BLaER1 treated with 17β-estradiol and CSF1 and Interleukin-3, amounts not matched to agents 10 nM and 100 nM (cell line): ENCODE measurements at regions not wholly inside any gene's neighbourhood (a gene's known extent, or its start where the extent isn't known, plus 50 kb on each side); places are given as distances from the start of the nearest gene placed in this dataset.

Experiments
- H3K27ac ChIP-seq, 11 experiments: shearing (Covaris generic); formaldehyde crosslinking; 2 replicates each; pipeline ENCODE4 v1.8.1; 2022
- H3K27me3 ChIP-seq, 11 experiments: shearing (Covaris generic); formaldehyde crosslinking; 2 replicates each; pipeline ENCODE4 v1.8.1; 2022
- H3K36me3 ChIP-seq, 11 experiments: shearing (Covaris generic); formaldehyde crosslinking; 2 replicates each; pipeline ENCODE4 v1.8.1; 2022
- H3K4me1 ChIP-seq, 10 experiments: shearing (Covaris generic); formaldehyde crosslinking; 2 replicates each; pipeline ENCODE4 v1.8.1; 2022
- H3K4me2 ChIP-seq, 11 experiments: shearing (Covaris generic); formaldehyde crosslinking; 2 replicates each; pipeline ENCODE4 v1.8.1; 2022
- H3K4me3 ChIP-seq, 10 experiments: shearing (Covaris generic); formaldehyde crosslinking; 2 replicates each; pipeline ENCODE4 v1.8.1; 2022
- H3K9ac ChIP-seq, 11 experiments: shearing (Covaris generic); formaldehyde crosslinking; 2 replicates each; pipeline ENCODE4 v1.8.1; 2022
- H3K9me3 ChIP-seq, 11 experiments: shearing (Covaris generic); formaldehyde crosslinking; replicated peaks in 1 of 11; 2 replicates each; pipeline ENCODE4 v1.8.1; 2022
- H4K20me1 ChIP-seq, 11 experiments: shearing (Covaris generic); formaldehyde crosslinking; 2 replicates each; pipeline ENCODE4 v1.8.1; 2022
- Cebpa-rat ChIP-seq, 11 experiments: shearing (Covaris generic); IDR thresholded peaks; 2 replicates each; pipeline ENCODE4 v1.8.1; 2022

GRCh38 chr5:147143215-147143614 is 91.6 kb upstream of the STK32A start:
- H3K27me3 ChIP-seq, result no peaks in the 10 kb centered on the region
- H3K36me3 ChIP-seq, result no peaks in the 10 kb centered on the region
- H4K20me1 ChIP-seq, result no peaks in the 10 kb centered on the region
- H3K4me3 ChIP-seq, result no peak overlapping the region
- H3K9me3 ChIP-seq, result peaks cover 18 to 27% (median 22%) of the 10 kb centered on the region in 11 experiments
- H3K27ac ChIP-seq, result no peak overlapping the region
- no peaks in the 10 kb centered on the region for H3K4me1 ChIP-seq
- no peak overlapping the region for H3K4me2 ChIP-seq
- H3K9ac ChIP-seq, result no peak overlapping the region
- TF ChIP-seq Cebpa-rat (IDR thresholded peaks at IDR 0.05), result no peak

GRCh38 chr5:147145328-147145727 is 89.5 kb upstream of the STK32A start:
- Histone ChIP-seq H3K4me2 (no peak overlapping the region), H3K27ac (no peak overlapping the region), H4K20me1 (no peaks in the 10 kb centered on the region), H3K9ac (no peak overlapping the region), H3K4me1 (no peaks in the 10 kb centered on the region), H3K27me3 (no peaks in the 10 kb centered on the region), H3K4me3 (no peak overlapping the region), H3K36me3 (no peaks in the 10 kb centered on the region), H3K9me3 (peaks cover 0 to 6% (median 2%) of the 10 kb centered on the region in 11 experiments; a peak in 9 of 22 replicates)
- no peak for TF ChIP-seq Cebpa-rat (IDR thresholded peaks at IDR 0.05)

- TF ChIP-seq Cebpa-rat (IDR thresholded peaks at IDR 0.05), result no peak
- no peaks in the 10 kb centered on the region for H3K36me3 ChIP-seq
- no peaks in the 10 kb centered on the region for H4K20me1 ChIP-seq
- no peak overlapping the region for H3K27ac ChIP-seq
- H3K4me2 ChIP-seq, result no peak overlapping the region
- no peak overlapping the region for H3K4me3 ChIP-seq
- H3K9me3 ChIP-seq, result no peaks in the 10 kb centered on the region
- H3K27me3 ChIP-seq, result no peaks in the 10 kb centered on the region
- H3K4me1 ChIP-seq, result no peaks in the 10 kb centered on the region
- no peak overlapping the region for H3K9ac ChIP-seq
Measured at GRCh38 chr5:147148715-147149114, 86.1 kb upstream of the STK32A start.

GRCh38 chr5:147152086-147152485 is 82.7 kb upstream of the STK32A start:
- no peak overlapping the region for H3K27ac ChIP-seq
- H3K4me2 ChIP-seq, result no peak overlapping the region
- H3K9me3 ChIP-seq, result no peaks in the 10 kb centered on the region
- H3K4me1 ChIP-seq, result no peaks in the 10 kb centered on the region
- no peak for TF ChIP-seq Cebpa-rat (IDR thresholded peaks at IDR 0.05)
- H4K20me1 ChIP-seq, result no peaks in the 10 kb centered on the region
- H3K4me3 ChIP-seq, result no peak overlapping the region
- H3K36me3 ChIP-seq, result no peaks in the 10 kb centered on the region
- H3K9ac ChIP-seq, result no peak overlapping the region
- H3K27me3 ChIP-seq, result no peaks in the 10 kb centered on the region

- Histone ChIP-seq H3K4me2 (no peak overlapping the region), H3K27me3 (no peaks in the 10 kb centered on the region), H3K27ac (no peak overlapping the region)
Measured at GRCh38 chr5:147154809-147155208, 80.0 kb upstream of the STK32A start.

GRCh38 chr5:147156012-147156411 is 78.8 kb upstream of the STK32A start:
- Histone ChIP-seq H3K4me1 (peaks cover 0 to 6% (median 0%) of the 10 kb centered on the region in 10 experiments; a peak in 4 of 20 replicates), H3K27me3 (no peaks in the 10 kb centered on the region), H3K4me2 (no peak overlapping the region), H3K9me3 (no peaks in the 10 kb centered on the region), H3K9ac (no peak overlapping the region), H3K36me3 (no peaks in the 10 kb centered on the region), H3K27ac (no peak overlapping the region), H4K20me1 (no peaks in the 10 kb centered on the region), H3K4me3 (no peak overlapping the region)
- TF ChIP-seq Cebpa-rat (IDR thresholded peaks at IDR 0.05), result no peak

More at GRCh38 chr5:147154809-147155208, 80.0 kb upstream of the STK32A start:
- Histone ChIP-seq H4K20me1 (no peaks in the 10 kb centered on the region), H3K9me3 (no peaks in the 10 kb centered on the region), H3K4me3 (no peak overlapping the region), H3K36me3 (no peaks in the 10 kb centered on the region), H3K4me1 (peaks cover 0 to 6% (median 0%) of the 10 kb centered on the region in 10 experiments; a peak in 4 of 20 replicates), H3K9ac (no peak overlapping the region)
- no peak for TF ChIP-seq Cebpa-rat (IDR thresholded peaks at IDR 0.05)

- TF ChIP-seq Cebpa-rat (IDR thresholded peaks at IDR 0.05), result no peak
- Histone ChIP-seq H3K4me3 (no peak overlapping the region), H4K20me1 (no peaks in the 10 kb centered on the region)
Measured at GRCh38 chr5:147160902-147161700, 73.7 kb upstream of the STK32A start.

GRCh38 chr5:147162740-147163139 is 72.1 kb upstream of the STK32A start:
- no peak overlapping the region for H3K4me3 ChIP-seq
- peaks cover 0 to 6% (median 0%) of the 10 kb centered on the region in 10 experiments; a peak in 4 of 20 replicates for H3K4me1 ChIP-seq
- H3K27me3 ChIP-seq, result no peaks in the 10 kb centered on the region
- H3K4me2 ChIP-seq, result no peak overlapping the region
- H3K27ac ChIP-seq, result no peak overlapping the region
- no peak overlapping the region for H3K9ac ChIP-seq
- no peak for TF ChIP-seq Cebpa-rat (IDR thresholded peaks at IDR 0.05)
- no peaks in the 10 kb centered on the region for H4K20me1 ChIP-seq
- H3K36me3 ChIP-seq, result no peaks in the 10 kb centered on the region
- H3K9me3 ChIP-seq, result no peaks in the 10 kb centered on the region

More at GRCh38 chr5:147160902-147161700, 73.7 kb upstream of the STK32A start:
- Histone ChIP-seq H3K4me1 (peaks cover 0 to 6% (median 0%) of the 10 kb centered on the region in 10 experiments; a peak in 4 of 20 replicates), H3K4me2 (no peak overlapping the region), H3K36me3 (no peaks in the 10 kb centered on the region), H3K9me3 (no peaks in the 10 kb centered on the region), H3K27ac (no peak overlapping the region), H3K9ac (no peak overlapping the region), H3K27me3 (no peaks in the 10 kb centered on the region)

GRCh38 chr5:147167529-147167928 is 67.3 kb upstream of the STK32A start:
- H3K27me3 ChIP-seq, result no peaks in the 10 kb centered on the region
- H3K9ac ChIP-seq, result no peak overlapping the region
- H3K27ac ChIP-seq, result no peak overlapping the region
- no peaks in the 10 kb centered on the region for H3K36me3 ChIP-seq
- H4K20me1 ChIP-seq, result no peaks in the 10 kb centered on the region
- H3K4me3 ChIP-seq, result no peak overlapping the region
- TF ChIP-seq Cebpa-rat (IDR thresholded peaks at IDR 0.05), result no peak
- H3K4me2 ChIP-seq, result no peak overlapping the region
- H3K9me3 ChIP-seq, result no peaks in the 10 kb centered on the region
- H3K4me1 ChIP-seq, result peaks cover 0 to 19% (median 1%) of the 10 kb centered on the region in 10 experiments; a peak in 6 of 20 replicates
